A549 (cell line): ENCODE measurements at regions not wholly inside any gene's neighbourhood (a gene's known extent, or its start where the extent isn't known, plus 50 kb on each side); places are given as distances from the start of the nearest gene placed in this dataset.

Experiments
- CEBPB ChIP-seq, 2 experiments: fragments of >200 bp in 1 of 2; sonication (Bioruptor Twin) in 1 of 2; formaldehyde crosslinking in 1 of 2; IDR thresholded peaks; 2 replicates each; pipeline ENCODE4 v1.6.1; 2012 to 2016
- EP300 ChIP-seq, 2 experiments: fragments of >200 bp; sonication (Bioruptor Twin); formaldehyde crosslinking; IDR thresholded peaks; 2 replicates in 1 of 2; 3 replicates in 1 of 2; pipeline ENCODE4 v1.6.1; 2016 to 2017
- KDM5A ChIP-seq: fragments of 200-600 bp; sonication (generic); IDR thresholded peaks from 2 replicates; pipeline ENCODE4 v1.6.1; 2016; ENCODE audit warnings: antibody characterized with exemption, mild to moderate bottlenecking
- MAFK ChIP-seq: fragments of 450-650 bp; IDR thresholded peaks from 2 replicates; pipeline ENCODE4 v1.6.1; 2014; ENCODE audit not compliant: partially characterized antibody
- NPAS2 ChIP-seq: fragments of 250-450 bp; sonication (Bioruptor Pico); IDR thresholded peaks from 2 replicates; pipeline ENCODE4 v1.8.0; 2022; ENCODE audit warnings: mild to moderate bottlenecking, moderate library complexity, borderline replicate concordance
- RAD21 ChIP-seq, 2 experiments: fragments of >200 bp in 1 of 2; sonication (Bioruptor Twin) in 1 of 2; formaldehyde crosslinking in 1 of 2; IDR thresholded peaks in 1 of 2; conservative IDR thresholded peaks in 1 of 2; 2 replicates in 1 of 2; 3 replicates in 1 of 2; pipeline ENCODE4 v1.6.1; 2012 to 2018; ENCODE audit warnings: inconsistent platforms in 1 of 2
- RFX5 ChIP-seq: fragments of 450-650 bp; IDR thresholded peaks from 2 replicates; pipeline ENCODE4 v1.7.1; 2014; ENCODE audit warnings: antibody characterized with exemption, mild to moderate bottlenecking, moderate library complexity
- ZNF302 ChIP-seq: fragments of 250-450 bp; sonication (Bioruptor Pico); IDR thresholded peaks from 2 replicates; pipeline ENCODE4 v1.9.0; 2021; ENCODE audit warnings: inconsistent platforms, mild to moderate bottlenecking, moderate library complexity
- TF ChIP-seq, protein P1 (sequence below): fragments of >200 bp; sonication (Bioruptor Twin); formaldehyde crosslinking; IDR thresholded peaks from 3 replicates; pipeline ENCODE4 v1.5.1; 2016

DNA sequence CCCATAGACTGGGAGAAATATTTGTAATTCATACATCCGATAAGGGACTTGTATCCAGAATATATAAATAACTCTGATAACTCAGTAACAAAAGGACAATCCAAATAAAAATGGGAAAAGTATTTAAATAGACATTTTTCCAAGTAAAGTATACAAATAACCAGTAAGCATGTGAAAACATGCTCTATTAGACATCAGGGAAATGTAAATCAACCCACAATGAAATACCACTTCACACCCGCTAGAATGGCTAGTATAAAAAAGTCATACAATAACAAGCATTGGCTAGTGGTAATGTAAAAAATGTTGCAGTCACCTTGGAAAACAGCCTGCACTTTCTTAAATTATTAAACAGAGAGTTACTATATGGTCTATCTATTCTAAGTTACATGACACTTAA, 650.7 kb downstream of the C12orf50 start:
- TF ChIP-seq RAD21 (conservative IDR thresholded peaks at IDR 0.05 in 1 of 2, IDR thresholded peaks at IDR 0.05 in 1 of 2) = no peak
- TF ChIP-seq RFX5 = no peak
- no peak for TF ChIP-seq KDM5A
- TF ChIP-seq, protein P1, sequence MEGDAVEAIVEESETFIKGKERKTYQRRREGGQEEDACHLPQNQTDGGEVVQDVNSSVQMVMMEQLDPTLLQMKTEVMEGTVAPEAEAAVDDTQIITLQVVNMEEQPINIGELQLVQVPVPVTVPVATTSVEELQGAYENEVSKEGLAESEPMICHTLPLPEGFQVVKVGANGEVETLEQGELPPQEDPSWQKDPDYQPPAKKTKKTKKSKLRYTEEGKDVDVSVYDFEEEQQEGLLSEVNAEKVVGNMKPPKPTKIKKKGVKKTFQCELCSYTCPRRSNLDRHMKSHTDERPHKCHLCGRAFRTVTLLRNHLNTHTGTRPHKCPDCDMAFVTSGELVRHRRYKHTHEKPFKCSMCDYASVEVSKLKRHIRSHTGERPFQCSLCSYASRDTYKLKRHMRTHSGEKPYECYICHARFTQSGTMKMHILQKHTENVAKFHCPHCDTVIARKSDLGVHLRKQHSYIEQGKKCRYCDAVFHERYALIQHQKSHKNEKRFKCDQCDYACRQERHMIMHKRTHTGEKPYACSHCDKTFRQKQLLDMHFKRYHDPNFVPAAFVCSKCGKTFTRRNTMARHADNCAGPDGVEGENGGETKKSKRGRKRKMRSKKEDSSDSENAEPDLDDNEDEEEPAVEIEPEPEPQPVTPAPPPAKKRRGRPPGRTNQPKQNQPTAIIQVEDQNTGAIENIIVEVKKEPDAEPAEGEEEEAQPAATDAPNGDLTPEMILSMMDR = no peak
- no peak for TF ChIP-seq NPAS2
- TF ChIP-seq CEBPB (IDR thresholded peaks at IDR 0.05) = no peak
- TF ChIP-seq EP300 (IDR thresholded peaks at IDR 0.05) = no peak
- no peak for TF ChIP-seq ZNF302 (CRISPR knock-in tag)
- no peak for TF ChIP-seq MAFK
